Epithelial cell of proximal tubule (primary cell): ENCODE measurements at regions not wholly inside any gene's neighbourhood (a gene's known extent, or its start where the extent isn't known, plus 50 kb on each side); places are given as distances from the start of the nearest gene placed in this dataset.

Experiments
- DNase-seq: peaks from one replicate; pipeline ENCODE4 v3.0.0-alpha.2; 2011; ENCODE audit warnings: low read depth
- H3K4me3 ChIP-seq: 2 replicates; pipeline ENCODE4 v1.5.1; 2011; ENCODE audit warnings: low read depth, mild to moderate bottlenecking, low read length
- TF ChIP-seq, protein P1 (sequence below): conservative IDR thresholded peaks from 2 replicates; pipeline ENCODE4 v1.5.1; 2012; ENCODE audit warnings: low read depth, mild to moderate bottlenecking, low read length

DNA sequence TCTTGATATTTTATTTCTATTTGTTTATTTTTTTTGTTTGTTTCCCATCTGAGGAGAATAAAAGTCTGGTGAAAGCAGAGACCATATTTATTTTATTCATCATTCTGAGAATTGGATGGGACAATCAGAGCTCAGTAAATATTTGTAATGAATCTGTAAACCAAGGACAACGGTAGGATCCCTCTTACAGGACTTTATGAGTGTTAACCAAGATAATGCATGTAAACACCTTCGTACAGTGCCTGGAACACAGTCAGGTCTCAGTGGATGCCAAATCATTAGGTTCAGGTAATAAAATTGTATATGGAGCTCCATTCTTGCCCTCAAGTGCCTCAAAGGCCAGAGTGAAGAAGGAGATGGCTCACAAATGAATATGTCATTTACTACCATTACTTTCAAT, 288.7 kb downstream of the PAX1 start:
- DNase-seq = no peak
- TF ChIP-seq, protein P1, sequence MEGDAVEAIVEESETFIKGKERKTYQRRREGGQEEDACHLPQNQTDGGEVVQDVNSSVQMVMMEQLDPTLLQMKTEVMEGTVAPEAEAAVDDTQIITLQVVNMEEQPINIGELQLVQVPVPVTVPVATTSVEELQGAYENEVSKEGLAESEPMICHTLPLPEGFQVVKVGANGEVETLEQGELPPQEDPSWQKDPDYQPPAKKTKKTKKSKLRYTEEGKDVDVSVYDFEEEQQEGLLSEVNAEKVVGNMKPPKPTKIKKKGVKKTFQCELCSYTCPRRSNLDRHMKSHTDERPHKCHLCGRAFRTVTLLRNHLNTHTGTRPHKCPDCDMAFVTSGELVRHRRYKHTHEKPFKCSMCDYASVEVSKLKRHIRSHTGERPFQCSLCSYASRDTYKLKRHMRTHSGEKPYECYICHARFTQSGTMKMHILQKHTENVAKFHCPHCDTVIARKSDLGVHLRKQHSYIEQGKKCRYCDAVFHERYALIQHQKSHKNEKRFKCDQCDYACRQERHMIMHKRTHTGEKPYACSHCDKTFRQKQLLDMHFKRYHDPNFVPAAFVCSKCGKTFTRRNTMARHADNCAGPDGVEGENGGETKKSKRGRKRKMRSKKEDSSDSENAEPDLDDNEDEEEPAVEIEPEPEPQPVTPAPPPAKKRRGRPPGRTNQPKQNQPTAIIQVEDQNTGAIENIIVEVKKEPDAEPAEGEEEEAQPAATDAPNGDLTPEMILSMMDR = no peak
- no peak overlapping the region for H3K4me3 ChIP-seq

DNA sequence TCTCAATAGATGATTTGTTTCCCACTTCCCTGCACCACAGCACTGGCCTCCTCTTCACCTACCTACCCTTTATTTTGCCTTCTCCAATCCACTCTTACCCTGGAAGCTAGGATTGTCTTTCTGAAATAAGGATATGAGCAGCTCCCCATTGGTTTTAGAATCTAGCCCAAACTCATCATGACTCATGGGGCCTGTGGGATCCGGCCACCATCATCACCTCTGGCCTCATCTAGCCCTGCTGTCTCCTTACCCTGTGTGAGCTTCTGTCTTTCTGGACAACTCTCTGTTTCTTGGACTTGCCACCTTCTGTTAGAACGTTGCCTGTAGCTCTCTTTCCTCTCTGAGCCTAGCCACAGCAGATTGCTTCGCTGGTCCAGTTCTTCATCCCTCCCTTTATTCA, 277.1 kb downstream of the PAX1 start:
- no peak overlapping the region for H3K4me3 ChIP-seq
- DNase-seq = no peak
- TF ChIP-seq, protein P1 = no peak

DNA sequence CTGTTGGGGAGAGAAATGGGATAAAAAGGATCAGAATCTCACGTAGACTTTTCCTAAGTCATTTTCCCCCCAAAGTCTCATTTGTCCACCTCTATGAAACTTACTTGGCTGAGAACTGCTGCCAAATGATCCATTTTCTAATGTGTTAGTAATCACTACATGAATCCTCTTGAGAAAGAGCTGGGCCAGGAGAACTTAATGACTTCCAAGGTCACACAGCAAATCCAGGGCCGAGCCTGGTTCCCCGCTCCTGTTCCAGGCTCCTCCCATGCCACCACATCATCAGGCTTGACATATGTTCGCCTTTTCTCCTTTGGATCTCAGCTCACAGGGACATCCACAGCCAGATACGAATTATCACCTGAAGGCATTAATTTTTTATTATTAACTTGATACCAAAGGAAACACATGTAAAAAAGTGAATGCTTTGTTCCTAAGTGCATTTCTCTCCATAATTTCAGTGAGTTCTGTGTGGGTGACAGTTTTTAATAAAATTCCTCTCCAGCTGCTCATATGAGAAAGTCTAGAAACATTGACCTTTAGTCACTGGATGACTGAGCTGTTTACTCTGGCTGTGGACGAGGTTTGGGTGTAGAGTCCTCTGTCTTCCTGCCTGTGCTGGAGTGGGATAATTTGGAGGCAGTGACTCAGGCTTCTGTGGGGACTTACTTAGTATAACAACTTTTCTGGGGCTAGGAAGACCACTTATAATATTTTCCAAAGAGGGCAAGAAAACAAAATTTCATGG, 276.3 kb downstream of the PAX1 start:
- TF ChIP-seq, protein P1 = no peak
- H3K4me3 ChIP-seq = no peak overlapping the region
- DNase-seq = no peak

DNA sequence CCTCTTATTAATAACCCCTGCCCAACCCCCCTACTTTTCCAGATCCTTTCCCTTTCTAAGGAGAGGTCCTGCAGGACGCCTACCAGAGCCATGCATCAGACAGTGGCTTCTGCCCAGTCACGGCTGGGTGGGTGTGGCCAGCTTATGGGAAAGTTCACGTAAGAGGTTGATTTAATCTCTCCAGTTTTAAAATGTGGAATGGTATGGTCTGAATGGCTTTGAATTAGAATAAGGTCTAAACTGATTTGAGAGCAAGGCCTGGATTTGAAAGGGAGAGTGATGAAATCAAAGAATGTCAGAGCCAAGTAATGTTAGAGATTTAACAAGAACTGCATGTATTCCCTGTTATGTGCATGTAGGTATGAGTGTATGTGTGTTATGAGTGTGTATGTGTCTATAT, 275.7 kb downstream of the PAX1 start:
- no peak overlapping the region for H3K4me3 ChIP-seq
- DNase-seq = no peak
- TF ChIP-seq, protein P1 = no peak

DNA sequence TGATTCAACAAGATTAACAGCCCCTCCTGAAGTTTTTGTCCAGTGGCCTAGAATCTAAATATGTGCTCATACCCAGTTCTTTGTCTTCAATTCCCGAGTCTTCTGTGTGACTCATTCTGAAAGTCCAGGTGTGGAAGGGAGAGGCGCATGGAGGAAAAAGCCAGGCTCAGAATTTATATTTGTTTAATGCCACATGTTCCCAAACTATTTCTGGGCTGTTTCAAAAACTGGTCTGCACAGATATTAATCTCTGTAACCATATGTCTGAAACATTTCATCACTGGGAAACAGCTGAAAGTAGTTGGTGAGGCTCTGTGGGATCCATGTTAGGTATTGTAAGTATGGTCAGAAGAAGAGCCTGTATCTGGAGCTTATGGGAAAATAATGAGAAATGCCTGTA, 266.0 kb downstream of the PAX1 start:
- TF ChIP-seq, protein P1 = no peak
- no peak overlapping the region for H3K4me3 ChIP-seq

DNA sequence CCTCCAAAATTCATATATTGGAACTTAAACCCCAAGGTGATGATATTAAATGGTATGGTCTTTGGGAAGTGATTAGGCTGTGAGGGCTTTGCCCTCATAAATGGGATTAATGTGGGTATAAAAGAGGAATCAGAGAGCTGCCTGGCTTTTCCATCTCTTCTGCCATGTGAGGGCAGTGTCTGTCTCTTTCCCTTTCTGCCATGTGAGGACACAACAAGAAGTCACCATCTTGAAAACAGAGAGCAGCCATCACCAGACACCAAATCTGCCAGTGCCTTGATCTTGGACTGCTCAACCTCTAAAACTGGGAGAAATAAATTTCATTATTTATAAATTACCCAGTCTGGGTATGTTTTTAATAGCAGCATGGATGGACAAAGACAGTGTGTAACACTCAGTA, 263.0 kb downstream of the PAX1 start:
- no peak for DNase-seq
- no peak overlapping the region for H3K4me3 ChIP-seq
- TF ChIP-seq, protein P1 = no peak

More for the DNA sequence above, 266.0 kb downstream of the PAX1 start:
- no peak for DNase-seq

DNA sequence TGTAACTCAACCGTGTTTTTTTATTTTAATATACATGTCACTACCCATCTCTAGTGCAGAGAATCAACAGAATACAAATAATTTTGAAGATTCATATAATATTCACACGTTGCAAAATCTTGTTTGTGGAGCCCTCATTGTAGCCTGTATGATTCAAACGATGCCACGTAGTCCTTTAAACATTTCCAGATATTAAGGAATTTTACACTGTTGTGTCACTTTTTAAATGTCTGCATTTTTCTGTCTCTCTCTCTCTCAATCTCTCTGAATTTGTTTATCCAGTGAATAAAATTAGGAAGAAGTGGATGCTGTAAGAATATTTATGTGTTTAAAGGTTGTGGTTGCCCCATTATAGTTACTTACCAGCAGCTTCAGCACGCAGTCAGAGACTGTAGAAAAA, 262.0 kb downstream of the PAX1 start:
- TF ChIP-seq, protein P1 = no peak
- no peak overlapping the region for H3K4me3 ChIP-seq
- DNase-seq = no peak
